Keratinocyte (primary cell): ENCODE measurements at regions not wholly inside any gene's neighbourhood (a gene's known extent, or its start where the extent isn't known, plus 50 kb on each side); places are given as distances from the start of the nearest gene placed in this dataset.

Source experiments
- DNase-seq: peaks from one replicate; pipeline ENCODE4 v3.0.0-alpha.2; 2011; ENCODE audit warnings: low read depth, missing footprints, low spot score
- FAIRE-seq: peaks from 2 replicates; lab custom pipeline; 2011; peaks lifted over from hg19 to GRCh38; lab: Jason Lieb, UNC
- H2AFZ ChIP-seq: 2 replicates; pipeline ENCODE4 v1.6.0; 2012; ENCODE audit warnings: low read length, control low read depth, inconsistent platforms; ENCODE audit not compliant: control insufficient read depth
- H3K27ac ChIP-seq: 2 replicates; pipeline ENCODE4 v1.5.1; 2011; ENCODE audit warnings: low read length; ENCODE audit not compliant: control insufficient read depth, insufficient read depth
- H3K27me3 ChIP-seq: 3 replicates; pipeline ENCODE4 v1.6.0; 2011; ENCODE audit warnings: low read length; ENCODE audit not compliant: control insufficient read depth, insufficient read depth; ENCODE audit errors: extremely low read depth
- H3K36me3 ChIP-seq, 2 experiments: 2 replicates in 1 of 2; 3 replicates in 1 of 2; pipeline ENCODE4 v1.5.1; 2011; ENCODE audit warnings: low read length in 2 of 2, mild to moderate bottlenecking in 1 of 2; ENCODE audit not compliant: control insufficient read depth in 2 of 2, insufficient read depth in 2 of 2; ENCODE audit errors: extremely low read depth in 1 of 2
- H3K4me1 ChIP-seq: 3 replicates; pipeline ENCODE4 v1.5.1; 2011; ENCODE audit warnings: low read length; ENCODE audit not compliant: control insufficient read depth, insufficient read depth; ENCODE audit errors: extremely low read depth
- H3K4me2 ChIP-seq: 3 replicates; pipeline ENCODE4 v1.6.0; 2011; ENCODE audit warnings: low read depth, low read length; ENCODE audit not compliant: control insufficient read depth, insufficient read depth; ENCODE audit errors: extremely low read depth
- H3K4me3 ChIP-seq, 3 experiments: fragments of 200-600 bp in 1 of 3; sonication (generic) in 1 of 3; 2 replicates in 2 of 3; 3 replicates in 1 of 3; pipeline ENCODE4 v1.5.1; 2011 to 2016; ENCODE audit warnings: low read length in 3 of 3, mild to moderate bottlenecking in 3 of 3, control low read depth in 2 of 3, inconsistent platforms in 1 of 3, low read depth in 1 of 3, mixed read lengths in 1 of 3, mixed run types in 1 of 3, moderate library complexity in 1 of 3; ENCODE audit not compliant: control insufficient read depth in 2 of 3, insufficient read depth in 2 of 3; ENCODE audit errors: extremely low read depth in 1 of 3
- H3K79me2 ChIP-seq: 2 replicates; pipeline ENCODE4 v1.6.0; 2012; ENCODE audit warnings: low read length; ENCODE audit not compliant: control insufficient read depth, insufficient read depth
- H3K9ac ChIP-seq: 3 replicates; pipeline ENCODE4 v1.6.0; 2011; ENCODE audit warnings: low read length; ENCODE audit not compliant: control insufficient read depth, insufficient read depth; ENCODE audit errors: extremely low read depth
- H3K9me1 ChIP-seq: 3 replicates; pipeline ENCODE4 v1.6.0; 2011; ENCODE audit warnings: low read length; ENCODE audit not compliant: control insufficient read depth, insufficient read depth; ENCODE audit errors: extremely low read depth
- H3K9me3 ChIP-seq: 2 replicates; pipeline ENCODE4 v1.5.1; 2012; ENCODE audit warnings: low read depth, low read length; ENCODE audit not compliant: control insufficient read depth
- H4K20me1 ChIP-seq: 3 replicates; pipeline ENCODE4 v1.6.0; 2011; ENCODE audit warnings: low read length; ENCODE audit not compliant: control insufficient read depth, insufficient read depth; ENCODE audit errors: extremely low read depth
- EZH2 ChIP-seq: IDR thresholded peaks from one replicate; pipeline ENCODE4 v1.6.1; 2012; ENCODE audit warnings: inconsistent platforms, mild to moderate bottlenecking, low read length, moderate library complexity
- dilution Hi-C: fragments of 300-500 bp; cut with MboI; formaldehyde crosslinking; loops from one replicate; pipeline ENCODE4 v1.7.0; 2020; ENCODE audit warnings: low sequenced_read_pairs; ENCODE audit not compliant: extremely low pct_ligation_motif_present
- TF ChIP-seq, protein P1 (sequence below), 3 experiments: IDR thresholded peaks in 1 of 3; conservative IDR thresholded peaks in 1 of 3; optimal IDR thresholded peaks in 1 of 3; 2 replicates in 2 of 3; 3 replicates in 1 of 3; pipeline versions ENCODE3 to v1.5.1; 2011; ENCODE audit warnings: low read length in 3 of 3, mild to moderate bottlenecking in 3 of 3, moderate library complexity in 2 of 3, control low read depth in 1 of 3, inconsistent platforms in 1 of 3; ENCODE audit not compliant: insufficient read depth in 2 of 3; ENCODE audit errors: extremely low read depth in 1 of 3

DNA sequence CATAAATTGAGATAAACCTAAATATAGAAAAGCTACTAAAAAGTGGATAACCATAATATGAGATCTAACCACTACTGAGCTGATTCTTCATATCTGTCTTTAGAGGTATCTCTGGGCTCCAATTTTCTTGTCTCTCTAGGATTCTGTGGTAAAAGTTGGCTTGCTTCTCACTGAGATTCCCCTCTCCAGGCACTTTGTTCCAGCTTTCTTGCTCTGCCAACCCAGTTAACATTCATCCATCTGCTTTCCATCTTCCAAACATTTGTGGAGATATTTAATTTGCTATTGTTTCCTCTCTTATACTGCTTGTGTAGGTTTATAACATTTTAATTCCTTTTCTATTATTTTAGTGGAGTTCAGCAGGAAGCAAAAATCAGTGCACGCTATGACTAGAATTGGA is 97.6 kb upstream of the LMCD1 start:
- H3K4me1 ChIP-seq, result no peaks in the 10 kb centered on the region
- H4K20me1 ChIP-seq, result no peaks in the 10 kb centered on the region
- no peaks in the 10 kb centered on the region for H3K9me3 ChIP-seq
- no peak overlapping the region for H3K4me2 ChIP-seq
- H3K79me2 ChIP-seq, result no peaks in the 10 kb centered on the region
- no peaks in the 10 kb centered on the region for H3K36me3 ChIP-seq
- no peak overlapping the region for H2AFZ ChIP-seq
- no peak overlapping the region for H3K9ac ChIP-seq
- no peak for TF ChIP-seq EZH2
- TF ChIP-seq, protein P1, sequence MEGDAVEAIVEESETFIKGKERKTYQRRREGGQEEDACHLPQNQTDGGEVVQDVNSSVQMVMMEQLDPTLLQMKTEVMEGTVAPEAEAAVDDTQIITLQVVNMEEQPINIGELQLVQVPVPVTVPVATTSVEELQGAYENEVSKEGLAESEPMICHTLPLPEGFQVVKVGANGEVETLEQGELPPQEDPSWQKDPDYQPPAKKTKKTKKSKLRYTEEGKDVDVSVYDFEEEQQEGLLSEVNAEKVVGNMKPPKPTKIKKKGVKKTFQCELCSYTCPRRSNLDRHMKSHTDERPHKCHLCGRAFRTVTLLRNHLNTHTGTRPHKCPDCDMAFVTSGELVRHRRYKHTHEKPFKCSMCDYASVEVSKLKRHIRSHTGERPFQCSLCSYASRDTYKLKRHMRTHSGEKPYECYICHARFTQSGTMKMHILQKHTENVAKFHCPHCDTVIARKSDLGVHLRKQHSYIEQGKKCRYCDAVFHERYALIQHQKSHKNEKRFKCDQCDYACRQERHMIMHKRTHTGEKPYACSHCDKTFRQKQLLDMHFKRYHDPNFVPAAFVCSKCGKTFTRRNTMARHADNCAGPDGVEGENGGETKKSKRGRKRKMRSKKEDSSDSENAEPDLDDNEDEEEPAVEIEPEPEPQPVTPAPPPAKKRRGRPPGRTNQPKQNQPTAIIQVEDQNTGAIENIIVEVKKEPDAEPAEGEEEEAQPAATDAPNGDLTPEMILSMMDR (optimal IDR thresholded peaks at IDR 0.05 in 1 of 3, IDR thresholded peaks at IDR 0.05 in 1 of 3, conservative IDR thresholded peaks at IDR 0.05 in 1 of 3; ENCODE audit: extremely low read depth in 1 of 3, insufficient read depth in 2 of 3, low read length in 3 of 3), result no peak
- no peaks in the 10 kb centered on the region for H3K27me3 ChIP-seq
- FAIRE-seq (no peak), DNase-seq (no peak)
- H3K4me3 ChIP-seq, result no peak overlapping the region
- H3K9me1 ChIP-seq, result no peaks in the 10 kb centered on the region
- no peak overlapping the region for H3K27ac ChIP-seq
- dilution Hi-C loops, result no loop called here

DNA sequence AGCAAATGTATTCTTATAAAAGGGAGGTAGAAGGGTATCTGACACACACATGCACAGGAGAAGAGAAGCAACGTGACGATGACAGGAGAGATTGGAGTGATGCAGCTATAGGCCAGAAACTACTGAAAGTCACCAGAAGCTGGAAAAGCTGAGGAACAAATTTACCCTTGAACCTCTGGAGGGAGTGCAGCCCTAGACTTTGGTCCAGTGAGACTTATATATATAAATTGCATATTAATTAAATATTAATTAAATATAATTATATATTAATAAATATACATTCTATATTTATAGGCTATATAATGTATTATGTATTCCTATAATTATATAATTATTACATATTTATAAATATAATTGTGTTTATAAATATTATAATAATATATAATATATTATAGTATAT is 96.5 kb upstream of the LMCD1 start:
- no peaks in the 10 kb centered on the region for H3K36me3 ChIP-seq
- H3K9ac ChIP-seq, result no peak overlapping the region
- H3K4me1 ChIP-seq, result no peaks in the 10 kb centered on the region
- FAIRE-seq, result no peak
- no peaks in the 10 kb centered on the region for H3K79me2 ChIP-seq
- H3K4me2 ChIP-seq, result no peak overlapping the region
- H3K9me1 ChIP-seq, result no peaks in the 10 kb centered on the region
- H3K9me3 ChIP-seq, result no peaks in the 10 kb centered on the region
- no peaks in the 10 kb centered on the region for H4K20me1 ChIP-seq
- no peak for TF ChIP-seq EZH2
- TF ChIP-seq, protein P1 (optimal IDR thresholded peaks at IDR 0.05 in 1 of 3, IDR thresholded peaks at IDR 0.05 in 1 of 3, conservative IDR thresholded peaks at IDR 0.05 in 1 of 3; ENCODE audit: extremely low read depth in 1 of 3, insufficient read depth in 2 of 3, low read length in 3 of 3), result no peak
- no peak overlapping the region for H3K27ac ChIP-seq
- no peak for DNase-seq
- dilution Hi-C loops, result no loop called here
- no peak overlapping the region for H2AFZ ChIP-seq
- H3K27me3 ChIP-seq, result no peaks in the 10 kb centered on the region
- H3K4me3 ChIP-seq, result no peak overlapping the region
